ENCODE measurements at regions not wholly inside any gene's neighbourhood (a gene's known extent, or its start where the extent isn't known, plus 50 kb on each side); places are given as distances from the start of the nearest gene placed in this dataset.

GRCh38 chr5:17829456-17829855, 195.2 kb downstream of the TAF11L14 start:
- no peak overlapping the region for H3K18ac ChIP-seq (ENCODE audit: low read length)
- no peak overlapping the region for H3K23ac ChIP-seq (ENCODE audit: low read length)
- no peak overlapping the region for H3K27ac ChIP-seq (ENCODE audit: low read depth, low read length)
- H4K5ac ChIP-seq (ENCODE audit: low read length) = no peak overlapping the region
- no peak overlapping the region for H3K56ac ChIP-seq (ENCODE audit: low read length)
- no peak overlapping the region for H3K4me2 ChIP-seq (ENCODE audit: low read length)
- no peak overlapping the region for H2BK15ac ChIP-seq (replicated peaks; ENCODE audit: low read depth)
- H2AK5ac ChIP-seq (ENCODE audit: low read length) = no peak overlapping the region
- no CpG with 5 or more reads among the region's 3 CpGs for WGBS (ENCODE audit: extremely low coverage, insufficient coverage, low lambda C conversion rate)
- H3K9ac ChIP-seq (ENCODE audit: low read length) = no peak overlapping the region
- no peak overlapping the region for H4K8ac ChIP-seq (ENCODE audit: low read depth, low read length)
- H3K79me2 ChIP-seq (ENCODE audit: control insufficient read depth, insufficient read depth, low read length) = no peaks in the 10 kb centered on the region
- H3K36me3 ChIP-seq (ENCODE audit: control insufficient read depth, insufficient read depth, low read length) = no peaks in the 10 kb centered on the region
- no peaks in the 10 kb centered on the region for H3K79me1 ChIP-seq (ENCODE audit: low read length)
- H3K27me3 ChIP-seq (ENCODE audit: insufficient read depth, low read length, poor library complexity) = no peaks in the 10 kb centered on the region
- no peaks in the 10 kb centered on the region for H3K4me1 ChIP-seq (ENCODE audit: control insufficient read depth, low read depth, low read length)
- no peak overlapping the region for H2BK120ac ChIP-seq (ENCODE audit: low read depth, low read length)
- no peak for DNase-seq
- H2BK5ac ChIP-seq (ENCODE audit: low read length) = no peak overlapping the region
- H3K4ac ChIP-seq (ENCODE audit: low read depth, low read length) = no peak overlapping the region
- no peak overlapping the region for H3K4me3 ChIP-seq (ENCODE audit: low read length)

- H3K56ac ChIP-seq (ENCODE audit: low read length) = no peak overlapping the region
- no peak overlapping the region for H2BK5ac ChIP-seq (ENCODE audit: low read length)
- no peaks in the 10 kb centered on the region for H3K4me1 ChIP-seq (ENCODE audit: control insufficient read depth, low read depth, low read length)
- H3K27ac ChIP-seq (ENCODE audit: low read depth, low read length) = no peak overlapping the region
- WGBS (ENCODE audit: extremely low coverage, insufficient coverage, low lambda C conversion rate) = no CpG with 5 or more reads among the region's 1 CpG
- H3K4me3 ChIP-seq (ENCODE audit: low read length) = no peak overlapping the region
- H3K36me3 ChIP-seq (ENCODE audit: control insufficient read depth, insufficient read depth, low read length) = no peaks in the 10 kb centered on the region
- no peak overlapping the region for H2AK5ac ChIP-seq (ENCODE audit: low read length)
- no peaks in the 10 kb centered on the region for H3K27me3 ChIP-seq (ENCODE audit: insufficient read depth, low read length, poor library complexity)
- H2BK15ac ChIP-seq (replicated peaks; ENCODE audit: low read depth) = no peak overlapping the region
- H3K4me2 ChIP-seq (ENCODE audit: low read length) = no peak overlapping the region
- no peak for DNase-seq
- H3K23ac ChIP-seq (ENCODE audit: low read length) = no peak overlapping the region
- no peaks in the 10 kb centered on the region for H3K79me1 ChIP-seq (ENCODE audit: low read length)
- H3K18ac ChIP-seq (ENCODE audit: low read length) = no peak overlapping the region
- H3K9ac ChIP-seq (ENCODE audit: low read length) = no peak overlapping the region
- no peaks in the 10 kb centered on the region for H3K79me2 ChIP-seq (ENCODE audit: control insufficient read depth, insufficient read depth, low read length)
- H4K8ac ChIP-seq (ENCODE audit: low read depth, low read length) = no peak overlapping the region
- H4K5ac ChIP-seq (ENCODE audit: low read length) = no peak overlapping the region
- H2BK120ac ChIP-seq (ENCODE audit: low read depth, low read length) = no peak overlapping the region
- no peak overlapping the region for H3K4ac ChIP-seq (ENCODE audit: low read depth, low read length)
These were observed 197.0 kb downstream of the TAF11L14 start for GRCh38 chr5:17831279-17831678.

- no peak overlapping the region for H3K27ac ChIP-seq (ENCODE audit: low read depth, low read length)
- H3K9ac ChIP-seq (ENCODE audit: low read length) = no peak overlapping the region
- no CpG with 5 or more reads among the region's 5 CpGs for WGBS (ENCODE audit: extremely low coverage, insufficient coverage, low lambda C conversion rate)
- no peak for DNase-seq
- H3K4me3 ChIP-seq (ENCODE audit: low read length) = no peak overlapping the region
- no peaks in the 10 kb centered on the region for H3K27me3 ChIP-seq (ENCODE audit: insufficient read depth, low read length, poor library complexity)
- H3K79me1 ChIP-seq (ENCODE audit: low read length) = no peaks in the 10 kb centered on the region
- no peak overlapping the region for H3K18ac ChIP-seq (ENCODE audit: low read length)
- no peak overlapping the region for H3K23ac ChIP-seq (ENCODE audit: low read length)
- H2AK5ac ChIP-seq (ENCODE audit: low read length) = no peak overlapping the region
- no peak overlapping the region for H2BK120ac ChIP-seq (ENCODE audit: low read depth, low read length)
- no peak overlapping the region for H3K4me2 ChIP-seq (ENCODE audit: low read length)
- no peak overlapping the region for H3K4ac ChIP-seq (ENCODE audit: low read depth, low read length)
- H3K79me2 ChIP-seq (ENCODE audit: control insufficient read depth, insufficient read depth, low read length) = no peaks in the 10 kb centered on the region
- no peak overlapping the region for H2BK5ac ChIP-seq (ENCODE audit: low read length)
- no peaks in the 10 kb centered on the region for H3K4me1 ChIP-seq (ENCODE audit: control insufficient read depth, low read depth, low read length)
- no peak overlapping the region for H2BK15ac ChIP-seq (replicated peaks; ENCODE audit: low read depth)
- no peaks in the 10 kb centered on the region for H3K36me3 ChIP-seq (ENCODE audit: control insufficient read depth, insufficient read depth, low read length)
- no peak overlapping the region for H3K56ac ChIP-seq (ENCODE audit: low read length)
- no peak overlapping the region for H4K5ac ChIP-seq (ENCODE audit: low read length)
- no peak overlapping the region for H4K8ac ChIP-seq (ENCODE audit: low read depth, low read length)
These were observed 198.9 kb downstream of the TAF11L14 start for GRCh38 chr5:17832949-17833745.

- Histone ChIP-seq H3K79me1 (ENCODE audit: low read length) (no peaks in the 10 kb centered on the region), H3K4ac (ENCODE audit: low read depth, low read length) (no peak overlapping the region), H3K79me2 (ENCODE audit: control insufficient read depth, insufficient read depth, low read length) (no peaks in the 10 kb centered on the region), H3K9ac (ENCODE audit: low read length) (no peak overlapping the region), H2BK15ac (replicated peaks; ENCODE audit: low read depth) (no peak overlapping the region), H3K27me3 (ENCODE audit: insufficient read depth, low read length, poor library complexity) (no peaks in the 10 kb centered on the region), H3K4me3 (ENCODE audit: low read length) (no peak overlapping the region), H2BK5ac (ENCODE audit: low read length) (no peak overlapping the region), H3K4me1 (ENCODE audit: control insufficient read depth, low read depth, low read length) (no peaks in the 10 kb centered on the region), H3K23ac (ENCODE audit: low read length) (no peak overlapping the region), H4K8ac (ENCODE audit: low read depth, low read length) (no peak overlapping the region), H2AK5ac (ENCODE audit: low read length) (no peak overlapping the region), H3K36me3 (ENCODE audit: control insufficient read depth, insufficient read depth, low read length) (no peaks in the 10 kb centered on the region), H2BK120ac (ENCODE audit: low read depth, low read length) (no peak overlapping the region), H3K56ac (ENCODE audit: low read length) (no peak overlapping the region), H4K5ac (ENCODE audit: low read length) (no peak overlapping the region), H3K18ac (ENCODE audit: low read length) (no peak overlapping the region), H3K27ac (ENCODE audit: low read depth, low read length) (no peak overlapping the region), H3K4me2 (ENCODE audit: low read length) (no peak overlapping the region)
- no peak for DNase-seq
- no CpG with 5 or more reads among the region's 2 CpGs for WGBS (ENCODE audit: extremely low coverage, insufficient coverage, low lambda C conversion rate)
These were observed 203.5 kb downstream of the TAF11L14 start for GRCh38 chr5:17837757-17838156.

GRCh38 chr5:17838469-17838868, 204.2 kb downstream of the TAF11L14 start:
- no peaks in the 10 kb centered on the region for H3K79me2 ChIP-seq (ENCODE audit: control insufficient read depth, insufficient read depth, low read length)
- no peaks in the 10 kb centered on the region for H3K79me1 ChIP-seq (ENCODE audit: low read length)
- H3K4me1 ChIP-seq (ENCODE audit: control insufficient read depth, low read depth, low read length) = no peaks in the 10 kb centered on the region
- no peak overlapping the region for H2BK120ac ChIP-seq (ENCODE audit: low read depth, low read length)
- no CpG with 5 or more reads among the region's 3 CpGs for WGBS (ENCODE audit: extremely low coverage, insufficient coverage, low lambda C conversion rate)
- H3K4me3 ChIP-seq (ENCODE audit: low read length) = no peak overlapping the region
- H3K36me3 ChIP-seq (ENCODE audit: control insufficient read depth, insufficient read depth, low read length) = no peaks in the 10 kb centered on the region
- no peak overlapping the region for H2BK15ac ChIP-seq (replicated peaks; ENCODE audit: low read depth)
- H3K27me3 ChIP-seq (ENCODE audit: insufficient read depth, low read length, poor library complexity) = no peaks in the 10 kb centered on the region
- H4K8ac ChIP-seq (ENCODE audit: low read depth, low read length) = no peak overlapping the region
- H3K4me2 ChIP-seq (ENCODE audit: low read length) = no peak overlapping the region
- H2BK5ac ChIP-seq (ENCODE audit: low read length) = no peak overlapping the region
- no peak overlapping the region for H2AK5ac ChIP-seq (ENCODE audit: low read length)
- no peak overlapping the region for H3K4ac ChIP-seq (ENCODE audit: low read depth, low read length)
- no peak overlapping the region for H3K23ac ChIP-seq (ENCODE audit: low read length)
- H4K5ac ChIP-seq (ENCODE audit: low read length) = no peak overlapping the region
- H3K56ac ChIP-seq (ENCODE audit: low read length) = no peak overlapping the region
- no peak overlapping the region for H3K27ac ChIP-seq (ENCODE audit: low read depth, low read length)
- peak; percentile 77 for DNase-seq
- no peak overlapping the region for H3K18ac ChIP-seq (ENCODE audit: low read length)
- no peak overlapping the region for H3K9ac ChIP-seq (ENCODE audit: low read length)

- H4K5ac ChIP-seq (ENCODE audit: low read length) = no peak overlapping the region
- no peaks in the 10 kb centered on the region for H3K27me3 ChIP-seq (ENCODE audit: insufficient read depth, low read length, poor library complexity)
- no peaks in the 10 kb centered on the region for H3K79me1 ChIP-seq (ENCODE audit: low read length)
- H3K18ac ChIP-seq (ENCODE audit: low read length) = no peak overlapping the region
- no peak overlapping the region for H4K8ac ChIP-seq (ENCODE audit: low read depth, low read length)
- H2AK5ac ChIP-seq (ENCODE audit: low read length) = no peak overlapping the region
- H2BK120ac ChIP-seq (ENCODE audit: low read depth, low read length) = no peak overlapping the region
- H3K9ac ChIP-seq (ENCODE audit: low read length) = no peak overlapping the region
- H3K79me2 ChIP-seq (ENCODE audit: control insufficient read depth, insufficient read depth, low read length) = no peaks in the 10 kb centered on the region
- H3K4ac ChIP-seq (ENCODE audit: low read depth, low read length) = no peak overlapping the region
- H3K56ac ChIP-seq (ENCODE audit: low read length) = no peak overlapping the region
- H3K4me2 ChIP-seq (ENCODE audit: low read length) = no peak overlapping the region
- no peaks in the 10 kb centered on the region for H3K4me1 ChIP-seq (ENCODE audit: control insufficient read depth, low read depth, low read length)
- H2BK15ac ChIP-seq (replicated peaks; ENCODE audit: low read depth) = no peak overlapping the region
- no peak overlapping the region for H2BK5ac ChIP-seq (ENCODE audit: low read length)
- H3K36me3 ChIP-seq (ENCODE audit: control insufficient read depth, insufficient read depth, low read length) = no peaks in the 10 kb centered on the region
- H3K23ac ChIP-seq (ENCODE audit: low read length) = no peak overlapping the region
- no peak for DNase-seq
- H3K4me3 ChIP-seq (ENCODE audit: low read length) = no peak overlapping the region
- H3K27ac ChIP-seq (ENCODE audit: low read depth, low read length) = no peak overlapping the region
These were observed 205.6 kb downstream of the TAF11L14 start for GRCh38 chr5:17839848-17840247.
